IPS DF 6.9 (cell line): ENCODE measurements at regions not wholly inside any gene's neighbourhood (a gene's known extent, or its start where the extent isn't known, plus 50 kb on each side); places are given as distances from the start of the nearest gene placed in this dataset.

Experiments
- DNase-seq: peaks from one replicate; pipeline ENCODE4 v3.0.0-alpha.2; 2013; ENCODE audit warnings: low read depth, low spot score
- H3K27ac ChIP-seq: one replicate; pipeline ENCODE4 v1.5.1; 2013; ENCODE audit warnings: low read length, control low read depth
- H3K27me3 ChIP-seq: 2 replicates; pipeline ENCODE4 v1.6.1; 2013; ENCODE audit warnings: mild to moderate bottlenecking, low read length; ENCODE audit not compliant: control insufficient read depth, insufficient read depth
- H3K36me3 ChIP-seq: 2 replicates; pipeline ENCODE4 v1.6.1; 2013; ENCODE audit warnings: low read length; ENCODE audit not compliant: control insufficient read depth, insufficient read depth
- H3K4me1 ChIP-seq: 2 replicates; pipeline ENCODE4 v1.6.1; 2013; ENCODE audit warnings: low read length; ENCODE audit not compliant: control insufficient read depth, insufficient read depth
- H3K4me3 ChIP-seq: 2 replicates; pipeline ENCODE4 v1.5.1; 2013; ENCODE audit warnings: mild to moderate bottlenecking, low read length
- H3K9me3 ChIP-seq: 2 replicates; pipeline ENCODE4 v1.6.1; 2013; ENCODE audit warnings: low read length, inconsistent platforms; ENCODE audit not compliant: control insufficient read depth, insufficient read depth
- WGBS: extraction: QIAGEN DNeasy Blood & Tissue Kit; methylation state at CpG from one replicate; pipeline ENCODE4 v1.1.7; 2013; ENCODE audit warnings: mixed read lengths, missing lambda C conversion rate; ENCODE audit not compliant: insufficient read length, insufficient coverage; 5-methylcytosine and 5-hydroxymethylcytosine counted together

- DNase-seq, result no peak
- Histone ChIP-seq H3K9me3 (no peaks in the 10 kb centered on the region), H3K27me3 (no peaks in the 10 kb centered on the region), H3K36me3 (no peaks in the 10 kb centered on the region), H3K4me3 (no peak overlapping the region), H3K27ac (no peak overlapping the region), H3K4me1 (no peaks in the 10 kb centered on the region)
- WGBS, result no CpG with 5 or more reads among the region's 2 CpGs
These were observed 280.1 kb downstream of the SV2B start for GRCh38 chr15:91380114-91380513.

DNA sequence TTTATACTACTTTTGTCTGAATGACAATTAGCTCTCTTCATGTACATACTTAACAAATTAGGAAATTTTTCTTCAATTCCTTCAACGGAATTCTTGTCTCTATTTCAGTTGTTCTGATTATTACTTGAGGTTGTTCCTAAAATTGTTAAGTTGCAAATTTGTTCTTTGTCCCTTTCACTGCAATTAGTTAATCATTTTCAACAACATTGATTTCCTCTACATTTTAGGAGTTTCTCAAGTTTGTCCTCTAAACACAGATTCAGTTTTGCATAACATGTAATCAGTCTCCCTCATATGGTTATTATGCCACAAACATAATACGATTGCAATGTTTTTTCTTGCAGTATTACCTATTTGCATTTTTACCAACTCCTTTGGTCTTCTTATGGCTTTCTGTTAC lies 283.5 kb downstream of the SV2B start:
- H3K27ac ChIP-seq, result no peak overlapping the region
- H3K4me3 ChIP-seq, result no peak overlapping the region
- H3K27me3 ChIP-seq, result no peaks in the 10 kb centered on the region
- H3K4me1 ChIP-seq, result no peaks in the 10 kb centered on the region
- H3K9me3 ChIP-seq, result no peaks in the 10 kb centered on the region
- whole genome bisulfite sequencing, result no CpG with 5 or more reads among the region's 2 CpGs
- no peak for DNase-seq
- no peaks in the 10 kb centered on the region for H3K36me3 ChIP-seq

- Histone ChIP-seq H3K9me3 (no peaks in the 10 kb centered on the region), H3K4me1 (no peaks in the 10 kb centered on the region), H3K27me3 (no peaks in the 10 kb centered on the region), H3K36me3 (no peaks in the 10 kb centered on the region), H3K4me3 (no peak overlapping the region), H3K27ac (no peak overlapping the region)
- no peak for DNase-seq
- no CpG with 5 or more reads among the region's 6 CpGs for WGBS
These were observed 284.2 kb downstream of the SV2B start for GRCh38 chr15:91384189-91384730.

DNA sequence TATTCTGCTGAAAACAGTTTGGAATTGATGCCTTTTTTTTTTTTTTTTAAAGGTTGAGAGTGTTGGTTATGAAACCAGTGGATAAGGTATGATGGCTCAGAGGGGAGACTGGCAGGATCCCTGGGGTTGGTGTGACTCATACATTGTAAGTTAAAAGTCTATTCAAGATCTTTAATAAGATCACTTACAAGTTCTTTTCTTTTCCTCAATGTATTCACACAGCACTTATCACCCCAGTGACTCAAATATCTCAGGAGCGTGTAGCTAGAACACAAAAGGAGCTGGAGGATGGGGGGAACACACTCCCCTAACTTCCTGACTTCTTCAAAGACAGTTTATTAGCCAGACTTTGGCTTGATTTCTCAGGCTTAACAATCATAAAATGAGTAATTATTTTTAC lies 285.3 kb downstream of the SV2B start:
- DNase-seq, result no peak
- Histone ChIP-seq H3K9me3 (no peaks in the 10 kb centered on the region), H3K4me1 (no peaks in the 10 kb centered on the region), H3K27me3 (no peaks in the 10 kb centered on the region), H3K4me3 (no peak overlapping the region), H3K27ac (no peak overlapping the region), H3K36me3 (no peaks in the 10 kb centered on the region)
- no CpG with 5 or more reads among the region's 1 CpG for WGBS

GRCh38 chr15:91393186-91393585 lies 293.1 kb downstream of the SV2B start:
- H3K9me3 ChIP-seq, result no peaks in the 10 kb centered on the region
- no peak overlapping the region for H3K4me3 ChIP-seq
- H3K4me1 ChIP-seq, result no peaks in the 10 kb centered on the region
- no peaks in the 10 kb centered on the region for H3K27me3 ChIP-seq
- no peak for DNase-seq
- H3K36me3 ChIP-seq, result no peaks in the 10 kb centered on the region
- H3K27ac ChIP-seq, result no peak overlapping the region
- no CpG with 5 or more reads among the region's 6 CpGs for WGBS

GRCh38 chr15:91400481-91400880 lies 300.4 kb downstream of the SV2B start:
- WGBS, result no CpG with 5 or more reads among the region's 1 CpG
- DNase-seq, result no peak
- Histone ChIP-seq H3K9me3 (no peaks in the 10 kb centered on the region), H3K27ac (no peak overlapping the region), H3K36me3 (no peaks in the 10 kb centered on the region), H3K4me3 (no peak overlapping the region), H3K27me3 (no peaks in the 10 kb centered on the region), H3K4me1 (no peaks in the 10 kb centered on the region)

- no peaks in the 10 kb centered on the region for H3K27me3 ChIP-seq
These were observed 307.3 kb downstream of the SV2B start for GRCh38 chr15:91407269-91407889.

GRCh38 chr15:91408476-91409076 lies 308.5 kb downstream of the SV2B start:
- H3K4me1 ChIP-seq, result no peaks in the 10 kb centered on the region
- WGBS, result no CpG with 5 or more reads among the region's 9 CpGs
- no peaks in the 10 kb centered on the region for H3K27me3 ChIP-seq
- H3K4me3 ChIP-seq, result no peak overlapping the region
- DNase-seq, result no peak
- H3K27ac ChIP-seq, result no peak overlapping the region
- H3K36me3 ChIP-seq, result no peaks in the 10 kb centered on the region
- H3K9me3 ChIP-seq, result no peaks in the 10 kb centered on the region

More at GRCh38 chr15:91407269-91407889, 307.3 kb downstream of the SV2B start:
- H3K4me1 ChIP-seq, result no peaks in the 10 kb centered on the region
- no peak overlapping the region for H3K4me3 ChIP-seq
- H3K9me3 ChIP-seq, result no peaks in the 10 kb centered on the region
- DNase-seq, result no peak
- WGBS, result no CpG with 5 or more reads among the region's 4 CpGs
- no peaks in the 10 kb centered on the region for H3K36me3 ChIP-seq
- H3K27ac ChIP-seq, result no peak overlapping the region

GRCh38 chr15:91409387-91409786 lies 309.3 kb downstream of the SV2B start:
- Histone ChIP-seq H3K4me1 (no peaks in the 10 kb centered on the region), H3K4me3 (no peak overlapping the region), H3K27me3 (no peaks in the 10 kb centered on the region), H3K36me3 (no peaks in the 10 kb centered on the region), H3K9me3 (no peaks in the 10 kb centered on the region), H3K27ac (no peak overlapping the region)
- no CpG with 5 or more reads among the region's 1 CpG for WGBS
- no peak for DNase-seq

DNA sequence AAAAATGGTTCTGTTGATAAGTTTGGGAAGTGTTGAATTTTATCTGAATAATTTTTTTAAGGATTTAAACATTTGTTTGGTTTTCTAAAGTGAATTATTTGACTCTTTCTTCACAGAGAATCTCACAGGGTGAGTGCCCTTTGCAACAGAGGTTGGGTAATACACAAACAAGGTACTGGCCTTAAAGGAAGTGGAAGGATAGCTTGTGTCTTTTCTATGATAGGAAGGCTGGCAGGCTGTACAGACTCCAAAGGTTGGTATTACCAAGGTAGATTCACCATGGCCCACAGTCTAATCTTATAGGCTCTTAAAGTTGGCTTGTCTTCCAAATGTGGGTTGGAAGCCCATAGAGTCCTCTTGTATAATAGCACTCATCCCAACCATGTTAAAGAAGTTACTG lies 311.5 kb downstream of the SV2B start:
- Histone ChIP-seq H3K4me3 (no peak overlapping the region), H3K36me3 (no peaks in the 10 kb centered on the region), H3K27ac (no peak overlapping the region), H3K4me1 (no peaks in the 10 kb centered on the region), H3K9me3 (no peaks in the 10 kb centered on the region), H3K27me3 (no peaks in the 10 kb centered on the region)
- no peak for DNase-seq
